ENCODE measurements at regions not wholly inside any gene's neighbourhood (a gene's known extent, or its start where the extent isn't known, plus 50 kb on each side); places are given as distances from the start of the nearest gene placed in this dataset.

GRCh38 chr2:107380912-107381311, 445.8 kb upstream of the RGPD4 start:
- no peak overlapping the region for H3K4me3 ChIP-seq (ENCODE audit: low read depth, low read length)
- ChIA-PET POLR2A (no interaction called here), CTCF (no interaction called here)
- no peak for DNase-seq (ENCODE audit: low read depth, low spot score)
- no peak for TF ChIP-seq CTCF (IDR thresholded peaks at IDR 0.05; ENCODE audit: insufficient read depth, low read length, missing control alignments)

- no peak for DNase-seq (ENCODE audit: low read depth, low spot score)
- TF ChIP-seq CTCF (IDR thresholded peaks at IDR 0.05; ENCODE audit: insufficient read depth, low read length, missing control alignments) = no peak
- ChIA-PET POLR2A (no interaction called here), CTCF (no interaction called here)
- H3K4me3 ChIP-seq (ENCODE audit: low read depth, low read length) = no peak overlapping the region
Measured at GRCh38 chr2:107383691-107384090, 443.0 kb upstream of the RGPD4 start.

- no peak overlapping the region for H3K4me3 ChIP-seq (ENCODE audit: low read depth, low read length)
- ChIA-PET CTCF (no interaction called here), POLR2A (no interaction called here)
- DNase-seq (ENCODE audit: low read depth, low spot score) = no peak
- TF ChIP-seq CTCF (IDR thresholded peaks at IDR 0.05; ENCODE audit: insufficient read depth, low read length, missing control alignments) = no peak
Measured at GRCh38 chr2:107384422-107384821, 442.3 kb upstream of the RGPD4 start.

- TF ChIP-seq CTCF (IDR thresholded peaks at IDR 0.05; ENCODE audit: insufficient read depth, low read length, missing control alignments) = no peak
Measured at GRCh38 chr2:107385921-107386320, 440.8 kb upstream of the RGPD4 start.

GRCh38 chr2:107392241-107392704, 434.4 kb upstream of the RGPD4 start:
- no peak for DNase-seq (ENCODE audit: low read depth, low spot score)
- no peak for TF ChIP-seq CTCF (IDR thresholded peaks at IDR 0.05; ENCODE audit: insufficient read depth, low read length, missing control alignments)
- CTCF ChIA-PET = no interaction called here
- no peak overlapping the region for H3K4me3 ChIP-seq (ENCODE audit: low read depth, low read length)
- POLR2A ChIA-PET = no interaction called here

More at GRCh38 chr2:107385921-107386320, 440.8 kb upstream of the RGPD4 start:
- POLR2A ChIA-PET = no interaction called here
- no peak for DNase-seq (ENCODE audit: low read depth, low spot score)
- H3K4me3 ChIP-seq (ENCODE audit: low read depth, low read length) = no peak overlapping the region
- CTCF ChIA-PET = no interaction called here

GRCh38 chr2:107393516-107393915, 433.2 kb upstream of the RGPD4 start:
- ChIA-PET POLR2A (no interaction called here), CTCF (no interaction called here)
- H3K4me3 ChIP-seq (ENCODE audit: low read depth, low read length) = no peak overlapping the region
- TF ChIP-seq CTCF (IDR thresholded peaks at IDR 0.05; ENCODE audit: insufficient read depth, low read length, missing control alignments) = no peak
- no peak for DNase-seq (ENCODE audit: low read depth, low spot score)
